LoVo (cell line): ENCODE measurements at regions not wholly inside any gene's neighbourhood (a gene's known extent, or its start where the extent isn't known, plus 50 kb on each side); places are given as distances from the start of the nearest gene placed in this dataset.
"Not testable (repeated sequence)": the region's sequence is repeated elsewhere in the genome, so short reads cannot be mapped to it uniquely, and the experiment has no call there.

Experiments
- DNase-seq: peaks from one replicate; pipeline ENCODE4 v3.0.0-alpha.2; 2016; ENCODE audit warnings: low spot score

- DNase-seq: no peak
Observed at GRCh38 chr6:11848852-11849731, 70.5 kb upstream of the ADTRP start.

GRCh38 chr6:11848346-11848651 lies 69.7 kb upstream of the ADTRP start:
- DNase-seq: no peak

DNA sequence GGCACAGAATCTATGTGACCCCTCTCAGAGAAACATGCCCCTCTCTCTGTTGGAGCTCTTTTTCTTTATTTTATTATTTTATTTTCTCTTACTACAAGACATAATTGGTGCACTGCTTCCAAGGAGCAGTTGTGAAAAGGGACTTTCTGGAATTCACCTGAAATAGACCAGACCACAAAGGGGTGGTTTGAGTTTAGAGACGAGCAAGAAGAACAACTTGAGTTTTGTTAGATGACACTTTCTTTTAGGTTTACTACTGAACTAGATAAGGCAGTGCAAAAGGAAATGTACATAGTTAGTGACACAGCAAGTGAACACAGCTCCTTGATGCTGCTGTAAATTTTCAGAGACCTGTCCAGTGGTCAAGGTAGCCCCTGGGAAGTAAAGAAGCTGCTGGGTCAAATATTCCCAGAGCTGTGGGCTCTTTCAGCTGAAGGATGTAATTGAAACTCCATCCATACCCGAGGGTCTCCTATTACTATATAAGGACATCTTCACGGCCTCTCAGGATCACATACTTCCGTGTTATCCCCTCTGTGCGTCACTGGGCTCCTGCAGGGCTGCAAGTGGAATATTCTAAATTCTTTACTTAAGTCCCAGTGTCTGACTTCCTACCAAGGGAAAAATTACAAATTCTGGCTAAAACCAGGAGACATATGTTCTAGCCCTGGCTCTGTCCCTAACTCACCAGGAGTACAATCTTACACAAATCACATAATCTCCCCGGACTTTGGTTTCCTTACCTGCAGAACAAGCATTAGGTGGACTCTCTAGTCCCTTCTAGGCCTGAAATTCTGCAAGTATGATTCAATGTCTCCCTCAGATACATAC lies 69.1 kb upstream of the ADTRP start:
- DNase-seq: no peak

DNA sequence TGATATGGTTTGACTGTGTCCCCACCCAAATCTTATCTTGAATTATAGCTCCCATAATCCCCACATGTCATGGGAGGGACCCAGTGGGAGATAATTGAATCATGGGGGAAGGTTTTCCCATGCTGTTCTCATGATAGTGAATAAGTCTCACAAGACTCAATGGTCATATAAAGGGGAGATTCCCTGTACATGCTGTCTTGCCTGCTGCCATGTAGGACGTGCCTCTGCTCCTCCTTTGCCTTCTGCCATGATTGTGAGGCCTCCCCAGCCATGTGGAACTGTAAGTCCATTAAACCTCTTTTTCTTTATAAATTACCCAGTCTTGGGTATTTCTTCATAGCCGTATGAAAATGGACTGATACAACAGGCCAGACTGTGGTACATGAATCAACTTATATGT lies 68.5 kb upstream of the ADTRP start:
- DNase-seq: not testable (repeated sequence)

- no peak for DNase-seq
Observed at GRCh38 chr6:11845664-11846577, 67.3 kb upstream of the ADTRP start.

- not testable (repeated sequence) for DNase-seq
Observed at GRCh38 chr6:11842795-11843194, 64.2 kb upstream of the ADTRP start.

DNA sequence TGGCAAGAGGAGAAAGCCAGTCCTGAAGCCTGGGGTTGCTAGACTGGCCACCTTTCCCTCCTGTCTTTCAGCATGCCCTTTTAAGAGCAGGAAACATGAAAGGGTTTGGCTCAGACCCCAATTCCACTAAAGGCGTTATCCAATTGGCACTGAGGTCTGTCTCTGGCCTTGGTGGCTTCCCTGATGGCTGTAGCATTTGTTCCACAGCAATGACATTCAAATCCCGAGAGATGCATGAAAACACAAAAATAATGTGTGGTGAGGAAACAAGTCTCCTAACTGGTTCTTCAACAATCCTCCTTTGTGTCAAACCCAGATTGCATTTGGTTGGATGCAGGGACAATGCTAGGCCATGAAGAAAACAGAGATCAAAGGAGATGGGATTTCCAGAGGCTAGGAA lies 56.5 kb upstream of the ADTRP start:
- DNase-seq: no peak

GRCh38 chr6:11833626-11834592 lies 55.3 kb upstream of the ADTRP start:
- peak; percentile 19 for DNase-seq

GRCh38 chr6:11831653-11832052 lies 53.0 kb upstream of the ADTRP start:
- no peak for DNase-seq

DNA sequence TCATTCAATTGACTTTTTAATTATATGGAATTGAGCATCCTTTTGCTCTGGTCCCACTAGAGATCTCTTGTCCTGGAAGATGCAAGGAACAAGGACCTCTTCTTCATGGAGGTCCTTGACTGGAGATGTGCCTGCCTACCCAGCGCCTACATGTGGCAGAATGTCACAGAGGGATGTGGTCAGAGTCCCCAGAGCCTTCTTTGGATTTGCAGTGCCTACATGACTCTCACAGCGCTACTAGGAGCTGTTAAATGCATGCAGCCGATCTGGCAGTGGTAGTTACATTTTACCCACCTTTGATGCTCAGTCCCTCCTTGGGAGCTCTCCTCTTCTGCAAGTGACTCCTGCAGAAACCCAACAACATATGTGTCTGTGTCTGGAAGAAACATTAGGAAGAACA lies 51.9 kb upstream of the ADTRP start:
- DNase-seq: no peak

- no peak for DNase-seq
Observed at GRCh38 chr6:11830105-11830504, 51.5 kb upstream of the ADTRP start.

- DNase-seq: no peak
Observed at GRCh38 chr6:11828262-11828870, 49.8 kb upstream of the ADTRP start.
